ENCODE measurements at regions not wholly inside any gene's neighbourhood (a gene's known extent, or its start where the extent isn't known, plus 50 kb on each side); places are given as distances from the start of the nearest gene placed in this dataset.

DNA sequence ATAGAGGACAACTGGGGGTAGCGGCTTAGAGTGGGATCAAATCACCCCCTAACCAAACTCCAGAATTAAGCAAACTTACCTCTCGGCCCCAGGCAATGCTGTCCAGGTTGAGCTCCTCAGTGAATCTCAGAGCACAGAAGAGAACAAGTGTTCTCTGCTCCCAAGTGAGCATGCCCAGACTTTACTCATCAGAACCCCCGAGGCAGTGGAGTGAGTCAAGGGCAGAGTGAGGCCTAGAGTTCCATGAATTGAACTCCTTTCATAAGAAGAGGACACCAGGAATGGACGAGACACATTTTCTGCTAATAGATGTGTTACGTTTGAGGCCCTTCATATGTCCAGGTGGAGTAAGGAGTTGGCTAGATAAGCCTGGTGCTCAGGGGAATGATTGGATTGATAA, 134.0 kb upstream of the DTNBP1 start:
- DNase-seq (ENCODE audit: low read depth): no peak

GRCh38 chr6:15796130-15796771, 133.4 kb upstream of the DTNBP1 start:
- DNase-seq (ENCODE audit: low read depth): no peak

DNA sequence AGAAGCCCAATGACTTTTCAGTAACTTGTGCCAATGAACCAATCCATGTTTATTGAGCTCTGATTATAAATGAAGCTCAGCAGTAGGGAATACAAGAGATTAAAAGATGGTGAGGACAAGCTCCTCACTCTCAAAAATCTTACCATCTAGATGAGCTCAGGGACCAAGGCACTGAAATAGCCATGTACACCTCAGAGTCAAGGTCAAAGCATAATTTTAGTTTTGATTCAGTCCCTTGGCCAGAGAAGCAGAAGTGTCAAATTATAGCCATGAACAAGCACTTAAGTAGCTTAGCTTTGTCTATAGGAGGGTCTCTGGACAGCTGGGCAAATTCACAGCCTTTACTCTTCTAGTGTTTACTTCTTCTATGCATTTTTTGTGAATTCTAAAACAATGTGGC, 131.0 kb upstream of the DTNBP1 start:
- no peak for DNase-seq (ENCODE audit: low read depth)

DNA sequence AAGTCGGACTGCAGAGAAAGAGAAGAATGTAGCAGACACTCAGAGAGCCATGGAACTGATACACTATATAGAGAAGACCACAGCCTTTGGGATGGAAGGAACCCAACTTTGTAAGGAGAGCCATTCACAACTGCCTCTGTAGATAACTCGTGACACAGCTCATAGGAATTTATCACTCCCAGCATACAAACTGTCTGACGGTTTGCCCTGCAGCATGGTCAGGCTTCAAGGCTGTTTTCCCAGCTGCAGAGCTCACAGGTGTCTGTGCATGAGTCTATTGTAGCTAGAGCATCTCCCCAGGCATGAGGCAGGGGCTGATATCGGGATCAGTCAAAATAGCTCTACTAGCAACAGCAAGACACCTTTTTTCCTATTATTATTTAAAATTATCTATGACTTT, 130.5 kb upstream of the DTNBP1 start:
- no peak for DNase-seq (ENCODE audit: low read depth)

- DNase-seq (ENCODE audit: low read depth): no peak
These were observed 130.0 kb upstream of the DTNBP1 start for GRCh38 chr6:15792842-15793241.

DNA sequence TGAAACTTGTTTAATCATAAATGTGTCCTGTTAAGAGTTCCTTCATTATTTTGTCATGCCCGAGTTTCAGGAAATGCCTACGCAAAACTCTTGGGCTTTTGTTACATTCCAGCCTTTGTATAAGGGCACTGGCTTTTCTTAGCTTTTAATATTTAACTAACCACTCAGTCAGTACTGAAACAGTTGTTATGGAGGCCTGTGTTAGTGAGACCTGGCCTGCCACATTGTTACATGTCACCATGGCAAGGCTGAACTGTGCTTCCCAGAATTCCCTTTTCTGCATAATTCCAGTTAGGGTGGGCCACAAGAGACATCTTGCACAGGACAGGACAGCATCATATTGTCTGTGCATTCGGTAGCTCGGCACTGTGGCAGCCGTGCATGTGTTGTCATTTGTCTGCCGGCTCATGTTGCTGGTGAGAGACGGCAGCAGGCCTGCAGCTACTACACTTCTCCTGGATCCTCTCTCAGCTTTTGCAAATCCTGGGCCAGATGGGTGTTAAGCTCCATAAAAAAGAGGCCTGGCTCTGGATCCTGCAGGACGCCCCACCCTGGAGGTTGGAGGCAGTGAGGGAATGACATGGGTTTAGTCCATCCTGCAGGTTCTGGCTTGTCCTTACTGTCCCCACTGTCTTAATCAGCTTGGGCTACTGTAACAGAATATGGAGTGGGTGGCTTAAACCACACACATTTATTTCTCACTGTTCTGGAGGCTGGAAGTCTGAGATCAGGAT, 128.8 kb upstream of the DTNBP1 start:
- no peak for DNase-seq (ENCODE audit: low read depth)

DNA sequence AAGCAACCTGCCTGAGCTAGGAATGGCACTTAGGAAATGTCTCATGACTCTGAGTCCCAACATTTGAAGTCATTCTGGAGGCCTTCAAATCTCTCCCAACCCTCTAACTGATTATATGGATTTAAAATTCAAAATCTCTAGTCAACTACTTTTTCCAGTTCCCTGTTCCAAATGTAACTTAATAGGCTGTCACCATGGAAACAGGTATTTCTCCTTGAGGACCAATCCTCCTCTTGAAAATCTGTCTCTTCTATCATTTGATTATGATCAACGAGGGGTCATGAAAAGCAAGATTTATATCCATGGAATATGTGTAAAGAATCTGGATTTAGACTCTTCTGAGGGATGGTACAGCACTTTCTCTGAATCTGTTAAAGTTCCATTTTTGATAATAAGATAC, 127.3 kb upstream of the DTNBP1 start:
- DNase-seq (ENCODE audit: low read depth): no peak

DNA sequence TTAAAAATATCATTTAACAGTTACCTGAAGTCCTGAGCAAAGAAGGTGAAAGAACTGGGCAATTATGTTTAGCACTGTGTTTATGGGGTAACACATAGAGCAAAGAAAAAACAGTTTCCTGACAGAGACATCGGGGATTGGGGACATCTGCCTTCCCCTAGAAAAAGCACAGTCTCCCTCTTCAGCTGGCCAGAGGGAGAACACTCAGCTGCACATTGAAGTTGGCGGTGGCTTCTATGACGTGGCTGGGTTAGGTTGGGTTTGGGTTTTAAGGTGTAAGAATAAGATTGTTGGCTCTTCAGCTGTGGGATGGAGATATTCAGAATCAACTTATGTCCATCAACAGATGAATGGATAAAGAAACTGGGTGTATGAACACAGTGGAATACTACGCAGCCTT, 124.0 kb upstream of the DTNBP1 start:
- no peak for DNase-seq (ENCODE audit: low read depth)

DNA sequence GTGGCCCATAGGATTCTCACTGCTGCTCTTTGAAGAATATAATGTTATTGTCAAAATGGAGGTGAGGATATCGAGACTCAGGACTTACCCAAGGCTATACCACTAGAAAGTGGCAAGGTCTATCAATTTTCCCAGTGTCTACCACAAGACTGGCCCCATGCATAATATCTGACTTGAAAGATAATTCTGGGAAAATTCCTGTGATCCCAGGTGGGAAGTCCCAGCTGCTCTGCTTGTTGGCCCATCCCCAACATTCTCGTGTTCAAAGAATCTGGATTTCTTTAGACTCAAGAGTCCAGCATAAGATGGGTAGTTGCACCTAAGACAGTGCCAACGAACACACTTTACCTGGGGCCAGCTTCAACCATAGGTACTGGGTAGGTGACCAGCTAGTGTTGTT, 120.7 kb upstream of the DTNBP1 start:
- no peak for DNase-seq (ENCODE audit: low read depth)

- DNase-seq (ENCODE audit: low read depth): no peak
These were observed 119.1 kb upstream of the DTNBP1 start for GRCh38 chr6:15781890-15782289.

DNA sequence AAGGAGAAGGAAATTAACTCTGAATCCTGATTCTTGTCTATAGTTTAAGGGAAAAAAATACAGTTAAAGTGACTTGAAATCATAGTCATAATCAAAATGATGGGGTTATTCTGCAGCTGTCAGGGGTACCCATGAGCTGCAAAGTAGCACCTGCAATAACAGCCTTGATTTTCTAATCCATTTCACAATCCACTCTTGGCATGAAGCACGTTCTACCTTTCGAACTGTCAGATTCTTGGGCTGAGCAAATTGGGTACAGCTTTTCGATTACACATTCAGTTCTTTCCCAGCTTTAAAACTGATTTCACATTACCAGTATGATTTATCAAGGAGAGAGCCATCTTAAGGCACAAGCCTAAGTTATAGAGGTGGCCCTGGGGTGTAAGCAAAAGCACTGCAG, 118.5 kb upstream of the DTNBP1 start:
- no peak for DNase-seq (ENCODE audit: low read depth)

DNA sequence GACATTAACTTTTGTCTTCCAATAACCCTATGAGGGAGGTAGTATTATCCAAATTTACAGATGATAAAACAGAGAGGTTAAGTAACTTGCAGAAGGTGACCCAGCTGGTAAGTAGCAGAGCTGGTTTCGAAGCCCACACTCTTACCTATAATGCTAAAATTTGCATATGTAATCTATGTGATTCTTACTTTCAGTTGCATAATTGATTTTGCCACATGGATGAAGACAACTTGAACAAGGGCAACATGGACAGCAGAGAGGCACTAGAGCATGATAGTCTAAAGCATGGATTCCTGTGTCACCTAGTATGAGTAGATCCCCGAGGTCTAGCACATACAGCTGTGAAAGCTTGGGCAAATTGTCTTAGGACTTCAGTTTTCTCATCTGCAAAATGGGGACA, 117.6 kb upstream of the DTNBP1 start:
- DNase-seq (ENCODE audit: low read depth): no peak

DNA sequence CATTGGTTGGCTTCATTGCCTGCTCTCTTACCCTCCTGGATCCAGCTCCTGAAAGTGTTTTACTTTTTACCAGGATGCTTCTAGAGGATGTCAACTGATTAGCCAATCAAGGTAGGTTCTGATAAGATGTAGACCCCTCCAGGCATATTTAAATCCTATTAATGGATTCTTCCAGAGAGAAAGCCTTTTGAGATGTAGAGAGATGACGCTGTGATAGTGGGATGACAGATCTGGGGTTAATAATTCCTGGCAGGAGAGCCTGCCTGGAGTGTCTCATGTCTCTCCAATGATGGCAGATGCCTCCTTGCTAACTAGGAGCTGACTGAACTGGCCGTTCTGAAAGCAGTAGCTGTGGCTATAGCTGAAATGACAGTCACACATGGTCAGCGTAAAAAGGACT, 116.9 kb upstream of the DTNBP1 start:
- DNase-seq (ENCODE audit: low read depth): no peak

- no peak for DNase-seq (ENCODE audit: low read depth)
These were observed 113.7 kb upstream of the DTNBP1 start for GRCh38 chr6:15776458-15776980.

DNA sequence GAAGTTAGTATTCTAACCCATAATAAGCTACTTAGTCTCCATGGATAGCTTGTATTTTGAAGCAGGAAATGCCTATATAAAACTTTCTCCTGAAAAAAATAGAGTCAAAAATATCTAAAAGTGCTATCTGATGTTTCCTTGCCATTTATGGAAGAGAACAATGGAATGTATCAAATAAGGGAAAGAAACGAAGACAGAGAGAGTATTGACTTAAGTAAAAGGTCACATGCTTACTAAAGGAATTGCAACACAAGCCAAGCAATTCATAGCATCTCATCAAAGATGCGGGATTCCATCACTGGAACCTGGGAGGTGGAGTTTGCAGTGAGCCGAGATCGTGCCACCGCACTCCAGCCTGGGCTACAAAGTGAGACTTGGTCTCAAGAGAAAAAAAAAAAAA, 112.9 kb upstream of the DTNBP1 start:
- DNase-seq (ENCODE audit: low read depth): no peak

- DNase-seq (ENCODE audit: low read depth): no peak
These were observed 112.3 kb upstream of the DTNBP1 start for GRCh38 chr6:15775076-15775634.

DNA sequence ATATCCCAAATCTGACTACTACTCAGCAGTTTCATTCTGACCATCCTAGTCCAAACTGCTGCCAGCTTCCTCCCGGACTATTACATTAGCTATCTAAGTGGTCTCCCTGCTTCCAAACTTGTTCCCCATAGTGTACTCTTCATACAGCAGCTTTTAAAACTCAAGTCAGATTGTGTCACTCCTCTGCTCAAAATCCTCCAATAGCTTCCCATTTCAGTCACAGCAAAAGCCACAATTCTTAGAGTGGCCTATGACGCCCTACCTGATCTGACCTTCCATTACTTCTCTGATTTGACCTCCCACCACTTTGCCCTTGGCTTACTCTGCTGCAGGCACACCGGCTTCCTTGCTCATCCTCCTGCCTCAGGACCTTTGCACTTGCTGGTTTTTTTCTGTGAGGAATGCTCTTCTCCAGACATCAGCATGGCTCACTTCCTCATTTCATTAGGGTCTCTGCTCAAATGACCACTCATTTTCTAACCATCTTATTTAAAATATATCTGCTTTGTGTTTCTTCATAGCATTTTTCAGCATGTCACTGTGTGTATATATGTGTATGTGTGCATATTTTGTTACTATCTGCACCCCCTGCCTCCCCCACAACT, 111.1 kb upstream of the DTNBP1 start:
- DNase-seq (ENCODE audit: low read depth): no peak

- no peak for DNase-seq (ENCODE audit: low read depth)
These were observed 107.7 kb upstream of the DTNBP1 start for GRCh38 chr6:15770347-15771143.

DNA sequence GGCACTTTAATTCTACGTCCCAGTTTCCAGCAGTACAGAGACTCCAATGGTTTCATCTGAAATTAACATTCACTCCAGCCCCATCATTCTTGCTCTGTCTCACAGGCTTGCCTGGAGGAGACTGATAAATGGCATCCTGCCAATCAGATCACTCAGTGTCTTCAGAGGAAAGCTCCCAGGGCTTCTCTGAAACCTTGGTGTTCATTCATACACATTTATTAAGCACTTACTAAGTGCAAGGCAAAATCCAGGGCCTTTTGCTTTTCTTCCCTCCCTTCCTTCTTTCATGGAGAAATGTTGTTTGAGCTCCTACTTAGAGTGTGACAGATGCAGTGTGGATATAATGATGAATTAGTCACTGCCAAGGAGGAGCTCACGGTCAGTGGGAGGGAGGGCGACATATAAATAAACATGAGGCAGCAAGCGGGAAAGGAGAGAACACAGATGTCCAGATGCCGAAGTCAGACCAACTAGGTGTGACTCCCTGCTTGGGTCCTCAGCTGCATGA, 106.7 kb upstream of the DTNBP1 start:
- DNase-seq (ENCODE audit: low read depth): no peak

DNA sequence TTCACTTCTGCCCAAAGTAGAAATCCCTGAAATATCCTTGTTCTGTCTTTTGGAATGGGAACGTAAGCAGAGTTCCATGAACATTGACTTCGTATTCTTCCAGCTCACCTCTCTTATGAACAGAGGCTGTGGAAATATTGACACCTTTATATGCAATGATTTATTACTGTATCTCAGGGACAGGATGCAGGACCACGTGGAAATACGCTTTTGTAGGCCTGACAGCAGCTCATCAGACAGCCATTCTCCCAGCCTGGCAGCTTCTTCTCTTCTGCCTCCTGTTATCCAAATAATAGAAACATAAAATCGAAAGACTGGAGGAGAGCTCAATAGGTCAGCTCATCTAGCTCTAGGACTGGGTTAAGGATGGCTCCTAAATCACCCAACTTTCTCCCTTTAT, 106.2 kb upstream of the DTNBP1 start:
- no peak for DNase-seq (ENCODE audit: low read depth)

GRCh38 chr6:15763837-15764236, 101.0 kb upstream of the DTNBP1 start:
- no peak for DNase-seq (ENCODE audit: low read depth)

DNA sequence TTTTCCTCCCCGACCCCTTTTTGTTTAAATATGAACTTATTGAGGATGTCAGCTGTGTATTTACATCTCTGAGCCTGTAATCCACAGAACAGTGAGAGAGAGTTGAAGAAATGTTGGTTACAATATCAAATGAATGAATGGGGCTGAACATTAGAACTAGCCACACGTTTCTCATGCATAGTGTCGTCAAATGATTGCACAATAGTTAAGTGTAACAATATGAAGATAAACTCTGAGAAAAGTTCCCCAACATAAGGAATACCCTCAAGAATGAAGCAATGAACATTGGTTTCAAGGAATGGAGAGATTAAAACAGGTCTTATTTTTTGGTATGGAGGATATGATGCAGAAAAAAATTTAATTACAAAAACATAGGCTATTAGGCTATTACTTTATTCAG, 100.5 kb upstream of the DTNBP1 start:
- DNase-seq (ENCODE audit: low read depth): no peak
